Fibroblast of lung (primary cell): ENCODE measurements at regions not wholly inside any gene's neighbourhood (a gene's known extent, or its start where the extent isn't known, plus 50 kb on each side); places are given as distances from the start of the nearest gene placed in this dataset.

ENCODE experiments used
- DNase-seq, 2 donors: peaks; one replicate each; pipeline versions ENCODE4 v3.0.0 to v3.0.0-alpha.2; 2010; ENCODE audit warnings: low read depth in 2 of 2
- H2AFZ ChIP-seq: 2 replicates; pipeline ENCODE4 v1.5.1; 2012; ENCODE audit warnings: low read length, control low read depth, inconsistent platforms
- H3K27ac ChIP-seq: 2 replicates; pipeline ENCODE4 v1.5.1; 2011; ENCODE audit warnings: low read length, control low read depth; ENCODE audit not compliant: insufficient read depth
- H3K27me3 ChIP-seq: 2 replicates; pipeline ENCODE4 v1.5.1; 2011; ENCODE audit warnings: mild to moderate bottlenecking, low read length; ENCODE audit not compliant: control insufficient read depth, insufficient read depth
- H3K36me3 ChIP-seq: 2 replicates; pipeline ENCODE4 v1.5.1; 2011; ENCODE audit warnings: low read length; ENCODE audit not compliant: control insufficient read depth, insufficient read depth
- H3K4me1 ChIP-seq: 2 replicates; pipeline ENCODE4 v1.5.1; 2011; ENCODE audit warnings: low read length; ENCODE audit not compliant: control insufficient read depth, insufficient read depth; ENCODE audit errors: extremely low read depth
- H3K4me2 ChIP-seq: 2 replicates; pipeline ENCODE4 v1.5.1; 2011; ENCODE audit warnings: low read length, control low read depth; ENCODE audit not compliant: insufficient read depth; ENCODE audit errors: extremely low read depth
- H3K4me3 ChIP-seq, 4 experiments: fragments of 200-600 bp in 1 of 4; sonication (generic) in 1 of 4; replicated peaks in 1 of 4; 2 replicates each; pipeline ENCODE4 v1.5.1; 2011 to 2016; ENCODE audit warnings: low read length in 4 of 4, low read depth in 3 of 4, mild to moderate bottlenecking in 3 of 4, control low read depth in 2 of 4, inconsistent platforms in 1 of 4, mixed read lengths in 1 of 4; ENCODE audit not compliant: insufficient read depth in 1 of 4; ENCODE audit errors: control extremely low read depth in 1 of 4
- H3K79me2 ChIP-seq: 2 replicates; pipeline ENCODE4 v1.5.1; 2012; ENCODE audit warnings: mild to moderate bottlenecking, low read length, inconsistent platforms; ENCODE audit not compliant: control insufficient read depth, insufficient read depth
- H3K9ac ChIP-seq: 2 replicates; pipeline ENCODE4 v1.5.1; 2011; ENCODE audit warnings: mild to moderate bottlenecking, low read length, control low read depth; ENCODE audit not compliant: insufficient read depth
- H3K9me3 ChIP-seq: 2 replicates; pipeline ENCODE4 v1.5.1; 2012; ENCODE audit warnings: low read depth, low read length; ENCODE audit not compliant: control insufficient read depth, insufficient read depth
- H4K20me1 ChIP-seq: 2 replicates; pipeline ENCODE4 v1.5.1; 2011; ENCODE audit warnings: low read length; ENCODE audit not compliant: control insufficient read depth, insufficient read depth; ENCODE audit errors: extremely low read depth
- EZH2 ChIP-seq: IDR thresholded peaks from 2 replicates; pipeline ENCODE4 v1.5.1; 2012; ENCODE audit warnings: low read length, control low read depth, mild to moderate bottlenecking; ENCODE audit errors: missing control alignments
- TF ChIP-seq, protein P1 (sequence below), 2 donors: IDR thresholded peaks in 1 of 2; conservative IDR thresholded peaks in 1 of 2; 1 replicate in 1 of 2; 2 replicates in 1 of 2; pipeline ENCODE4 v1.5.1; 2011 to 2012; ENCODE audit warnings: low read length in 2 of 2, control low read depth in 1 of 2, inconsistent platforms in 1 of 2, low read depth in 1 of 2, mild to moderate bottlenecking in 1 of 2

DNA sequence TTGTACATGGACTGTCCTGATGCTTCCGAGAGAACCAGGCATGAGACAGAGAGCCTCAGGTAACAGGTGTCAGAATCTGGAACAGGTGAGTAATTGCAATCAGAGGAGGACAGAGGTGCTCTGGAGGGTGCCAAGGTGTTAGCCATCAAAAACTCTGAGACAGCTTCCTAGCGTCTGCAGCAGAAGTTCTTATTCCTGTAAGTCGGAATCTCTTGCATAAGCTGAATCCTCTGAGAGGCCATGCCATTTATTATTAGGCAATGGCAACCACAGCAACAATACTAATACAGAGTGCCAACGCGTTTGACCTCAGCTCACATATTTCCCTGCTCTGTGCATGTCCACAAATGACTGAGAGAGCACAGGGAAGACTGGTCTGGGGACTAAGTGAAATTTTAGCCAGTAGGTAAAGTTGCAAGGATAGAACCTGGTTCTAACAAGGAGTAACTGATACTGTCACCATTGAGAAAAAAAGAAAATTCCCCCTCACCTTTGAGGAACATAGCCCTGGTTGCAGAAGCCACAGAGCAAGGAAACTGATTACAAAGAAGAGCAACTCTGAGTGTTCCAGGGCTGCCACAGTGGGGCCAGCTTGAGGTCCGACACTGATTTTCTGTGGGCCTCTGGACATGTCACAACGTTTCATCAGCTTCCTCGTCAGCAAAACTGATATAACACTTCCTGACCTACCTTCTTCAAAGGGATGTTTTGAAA is 55.1 kb upstream of the ACSL3 start:
- Histone ChIP-seq H4K20me1 (no peaks in the 10 kb centered on the region), H3K4me2 (no peak overlapping the region), H3K36me3 (no peaks in the 10 kb centered on the region), H3K79me2 (no peaks in the 10 kb centered on the region), H3K27ac (no peak overlapping the region), H3K27me3 (no peaks in the 10 kb centered on the region), H3K9me3 (no peaks in the 10 kb centered on the region), H3K9ac (no peak overlapping the region), H3K4me1 (no peaks in the 10 kb centered on the region), H2AFZ (no peak overlapping the region), H3K4me3 (no peak overlapping the region)
- TF ChIP-seq, protein P1, sequence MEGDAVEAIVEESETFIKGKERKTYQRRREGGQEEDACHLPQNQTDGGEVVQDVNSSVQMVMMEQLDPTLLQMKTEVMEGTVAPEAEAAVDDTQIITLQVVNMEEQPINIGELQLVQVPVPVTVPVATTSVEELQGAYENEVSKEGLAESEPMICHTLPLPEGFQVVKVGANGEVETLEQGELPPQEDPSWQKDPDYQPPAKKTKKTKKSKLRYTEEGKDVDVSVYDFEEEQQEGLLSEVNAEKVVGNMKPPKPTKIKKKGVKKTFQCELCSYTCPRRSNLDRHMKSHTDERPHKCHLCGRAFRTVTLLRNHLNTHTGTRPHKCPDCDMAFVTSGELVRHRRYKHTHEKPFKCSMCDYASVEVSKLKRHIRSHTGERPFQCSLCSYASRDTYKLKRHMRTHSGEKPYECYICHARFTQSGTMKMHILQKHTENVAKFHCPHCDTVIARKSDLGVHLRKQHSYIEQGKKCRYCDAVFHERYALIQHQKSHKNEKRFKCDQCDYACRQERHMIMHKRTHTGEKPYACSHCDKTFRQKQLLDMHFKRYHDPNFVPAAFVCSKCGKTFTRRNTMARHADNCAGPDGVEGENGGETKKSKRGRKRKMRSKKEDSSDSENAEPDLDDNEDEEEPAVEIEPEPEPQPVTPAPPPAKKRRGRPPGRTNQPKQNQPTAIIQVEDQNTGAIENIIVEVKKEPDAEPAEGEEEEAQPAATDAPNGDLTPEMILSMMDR (conservative IDR thresholded peaks at IDR 0.05 in 1 of 2, IDR thresholded peaks at IDR 0.05 in 1 of 2; ENCODE audit: low read depth in 1 of 2, low read length in 2 of 2): no peak
- TF ChIP-seq EZH2: no peak
- DNase-seq: peak in 1 of 2 donors; percentile 56

DNA sequence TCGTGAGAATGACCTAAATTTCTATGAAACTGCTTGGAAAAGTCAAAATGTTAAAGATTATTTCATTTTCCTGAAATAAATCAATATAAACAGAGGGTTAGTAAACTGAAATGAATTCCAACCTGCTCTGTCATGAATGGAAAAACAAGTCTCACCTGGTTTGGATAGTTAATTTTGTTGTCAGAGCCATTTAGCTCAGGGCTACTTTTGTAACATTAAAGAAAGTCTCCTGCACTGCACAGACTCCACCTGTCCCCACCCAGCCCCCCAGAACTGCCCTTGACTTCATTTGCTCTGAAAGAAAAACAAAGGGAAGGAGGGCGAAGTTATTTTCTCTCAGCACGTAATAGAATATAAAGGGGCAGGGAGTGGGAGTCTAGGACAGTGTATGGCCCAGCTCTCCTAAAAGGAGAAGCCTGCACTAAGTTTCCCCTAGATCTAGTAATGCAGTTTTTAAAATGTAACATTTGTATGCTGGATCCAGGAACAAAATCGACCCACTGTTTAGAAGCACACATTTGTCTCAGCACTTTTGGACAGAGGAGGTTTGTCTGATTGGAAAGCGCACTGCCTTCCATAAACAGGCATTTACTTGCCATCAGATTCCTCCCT is 54.2 kb upstream of the ACSL3 start:
- no peaks in the 10 kb centered on the region for H3K4me1 ChIP-seq
- TF ChIP-seq EZH2: no peak
- TF ChIP-seq, protein P1 (conservative IDR thresholded peaks at IDR 0.05 in 1 of 2, IDR thresholded peaks at IDR 0.05 in 1 of 2; ENCODE audit: low read depth in 1 of 2, low read length in 2 of 2): no peak
- DNase-seq: no peak
- no peaks in the 10 kb centered on the region for H4K20me1 ChIP-seq
- no peak overlapping the region for H3K27ac ChIP-seq
- H3K27me3 ChIP-seq: no peaks in the 10 kb centered on the region
- H3K9me3 ChIP-seq: no peaks in the 10 kb centered on the region
- H3K4me2 ChIP-seq: no peak overlapping the region
- H3K79me2 ChIP-seq: no peaks in the 10 kb centered on the region
- no peaks in the 10 kb centered on the region for H3K36me3 ChIP-seq
- H2AFZ ChIP-seq: no peak overlapping the region
- H3K9ac ChIP-seq: no peak overlapping the region
- no peak overlapping the region for H3K4me3 ChIP-seq

DNA sequence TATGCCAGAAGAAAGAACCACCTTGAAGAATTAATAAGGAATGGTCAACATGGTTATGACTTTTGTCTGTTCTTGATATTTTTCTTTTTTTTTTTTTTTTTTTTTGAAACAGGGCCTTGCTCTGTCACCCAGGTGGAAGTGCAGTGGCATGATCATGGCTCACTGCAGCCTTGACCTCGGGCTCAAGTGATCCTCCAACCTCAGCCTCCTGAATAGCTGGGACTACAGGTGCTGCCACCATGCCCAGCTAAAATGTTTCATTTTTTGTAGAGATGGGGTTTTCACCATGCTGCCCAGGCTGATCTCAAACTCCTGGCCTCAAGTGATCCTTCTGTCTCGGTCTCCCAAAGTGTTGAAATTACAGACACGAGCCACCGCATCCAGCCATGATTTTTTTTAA is 53.4 kb upstream of the ACSL3 start:
- Histone ChIP-seq H3K4me2 (no peak overlapping the region), H3K27me3 (peaks cover 3% of the 10 kb centered on the region), H3K27ac (no peak overlapping the region), H3K79me2 (no peaks in the 10 kb centered on the region), H3K9me3 (no peaks in the 10 kb centered on the region), H3K4me1 (no peaks in the 10 kb centered on the region), H3K4me3 (no peak overlapping the region), H2AFZ (no peak overlapping the region), H3K9ac (no peak overlapping the region), H3K36me3 (no peaks in the 10 kb centered on the region), H4K20me1 (no peaks in the 10 kb centered on the region)
- no peak for DNase-seq
- no peak for TF ChIP-seq EZH2
